HG03565 (cell line): ENCODE measurements at regions not wholly inside any gene's neighbourhood (a gene's known extent, or its start where the extent isn't known, plus 50 kb on each side); places are given as distances from the start of the nearest gene placed in this dataset.

Experiments used
- ATAC-seq: cut with Tn5 transposase; IDR thresholded peaks from one replicate; pipeline ENCODE4 v1.9.1; 2021; ENCODE audit warnings: mild to moderate bottlenecking, moderate library complexity; ENCODE audit not compliant: unreplicated experiment

- no peak for ATAC-seq
Measured at GRCh38 chr4:158010361-158010760, 162.5 kb downstream of the GASK1B start.

DNA sequence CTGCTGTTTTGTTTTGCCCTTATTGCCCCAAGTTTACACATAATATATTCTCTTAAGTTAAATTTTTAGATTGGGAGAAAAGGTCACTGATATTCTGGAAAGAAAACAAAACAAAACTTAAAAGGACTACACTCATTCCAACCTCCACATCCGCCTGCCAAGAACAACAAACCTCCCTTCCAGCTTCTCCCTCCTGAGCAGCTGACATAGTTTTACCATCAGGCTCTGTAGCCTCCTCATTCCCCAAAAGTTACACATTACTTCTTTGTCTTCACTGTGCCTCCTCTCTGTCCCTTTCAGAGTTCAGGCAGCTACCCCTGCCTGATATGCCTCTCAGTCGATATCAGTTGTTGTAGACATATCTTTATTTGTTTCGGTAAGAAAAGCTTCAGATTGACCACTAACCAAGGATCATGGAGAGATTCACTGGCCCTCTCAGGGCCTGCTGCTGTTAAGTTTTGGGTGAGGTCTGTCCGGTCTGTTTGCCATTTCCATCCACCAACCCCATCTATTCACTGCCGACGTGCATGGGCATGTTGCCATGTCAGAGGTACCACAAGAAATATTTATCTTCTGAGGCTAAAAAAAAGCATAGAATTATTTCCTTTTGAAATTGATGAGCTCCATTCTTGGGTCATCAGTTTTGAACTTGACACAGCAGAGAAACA, 164.1 kb downstream of the GASK1B start:
- ATAC-seq, result no peak

DNA sequence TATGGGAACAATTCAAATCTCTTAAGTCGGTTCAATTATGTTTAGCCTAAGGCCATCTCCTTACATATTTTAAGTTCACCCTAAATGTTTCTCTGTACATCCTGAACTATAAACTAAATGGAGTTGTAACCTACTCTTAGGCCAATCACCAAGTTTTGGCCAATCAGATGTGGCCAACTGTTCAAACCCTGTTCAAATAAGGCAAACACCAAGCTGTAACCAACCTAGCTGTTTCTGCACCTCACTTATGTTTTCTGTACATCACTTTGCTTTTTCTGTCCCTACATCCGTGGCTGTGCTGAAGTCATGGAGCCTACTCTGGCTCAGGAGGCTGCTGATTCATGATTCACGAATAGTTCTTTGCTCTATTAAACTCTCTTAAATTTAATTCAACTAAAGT, 165.3 kb downstream of the GASK1B start:
- no peak for ATAC-seq

GRCh38 chr4:158006990-158007389, 165.8 kb downstream of the GASK1B start:
- no peak for ATAC-seq

- no peak for ATAC-seq
Measured at GRCh38 chr4:158005021-158005420, 167.8 kb downstream of the GASK1B start.

- ATAC-seq, result no peak
Measured at GRCh38 chr4:158004101-158004500, 168.7 kb downstream of the GASK1B start.

- ATAC-seq, result no peak
Measured at GRCh38 chr4:158003212-158003611, 169.6 kb downstream of the GASK1B start.

GRCh38 chr4:158002173-158002572, 170.7 kb downstream of the GASK1B start:
- no peak for ATAC-seq

GRCh38 chr4:158001756-158002155, 171.1 kb downstream of the GASK1B start:
- ATAC-seq, result no peak

- no peak for ATAC-seq
Measured at GRCh38 chr4:157999723-158000122, 173.1 kb downstream of the GASK1B start.

GRCh38 chr4:157997296-157997695, 175.5 kb downstream of the GASK1B start:
- ATAC-seq, result no peak

DNA sequence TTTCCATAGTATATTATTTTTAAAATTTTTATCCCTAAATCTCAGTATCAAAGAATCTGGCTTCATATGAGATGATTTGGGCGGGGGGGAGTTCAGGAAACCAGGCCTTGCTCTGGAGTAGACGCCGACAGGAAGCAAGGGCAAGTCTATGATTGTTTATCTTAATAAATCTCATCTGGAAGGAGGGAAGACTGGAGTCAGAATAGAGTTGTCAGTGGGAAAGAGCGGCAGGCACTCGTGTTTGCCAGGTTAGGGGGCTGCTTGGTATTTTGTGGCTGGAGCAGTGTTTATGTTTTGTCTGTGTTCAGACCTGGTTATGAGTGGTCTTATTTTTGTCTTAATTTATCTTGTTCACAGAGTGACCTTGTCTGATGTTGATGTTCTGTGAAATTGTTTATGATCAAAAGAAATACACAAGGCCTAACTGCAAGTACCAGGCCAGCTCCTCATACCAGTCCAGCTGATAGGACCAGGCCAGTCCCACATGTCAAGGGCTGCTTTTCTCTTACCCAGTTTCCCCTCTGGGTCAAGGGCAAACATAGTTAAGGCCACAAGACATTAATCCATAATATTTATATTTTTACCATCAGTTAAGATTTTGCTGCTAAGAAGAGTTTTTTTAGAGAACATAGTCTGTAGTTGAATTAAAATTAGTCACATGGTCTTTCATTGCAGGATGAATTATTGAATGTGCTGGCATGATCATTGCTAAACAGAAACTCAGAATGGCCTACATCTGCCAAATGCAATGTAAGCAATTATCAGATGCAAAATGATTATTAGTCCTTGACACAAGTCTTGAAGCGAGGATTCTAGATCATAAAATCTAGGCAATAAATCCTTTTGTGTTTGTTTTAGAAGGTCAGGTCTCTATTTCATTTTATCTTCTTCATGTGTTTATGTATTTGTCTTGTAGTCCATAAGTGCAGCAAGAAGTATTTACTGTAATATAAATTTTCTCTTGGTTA, 176.5 kb downstream of the GASK1B start:
- ATAC-seq, result no peak

GRCh38 chr4:157994863-157995262, 178.0 kb downstream of the GASK1B start:
- ATAC-seq, result no peak

DNA sequence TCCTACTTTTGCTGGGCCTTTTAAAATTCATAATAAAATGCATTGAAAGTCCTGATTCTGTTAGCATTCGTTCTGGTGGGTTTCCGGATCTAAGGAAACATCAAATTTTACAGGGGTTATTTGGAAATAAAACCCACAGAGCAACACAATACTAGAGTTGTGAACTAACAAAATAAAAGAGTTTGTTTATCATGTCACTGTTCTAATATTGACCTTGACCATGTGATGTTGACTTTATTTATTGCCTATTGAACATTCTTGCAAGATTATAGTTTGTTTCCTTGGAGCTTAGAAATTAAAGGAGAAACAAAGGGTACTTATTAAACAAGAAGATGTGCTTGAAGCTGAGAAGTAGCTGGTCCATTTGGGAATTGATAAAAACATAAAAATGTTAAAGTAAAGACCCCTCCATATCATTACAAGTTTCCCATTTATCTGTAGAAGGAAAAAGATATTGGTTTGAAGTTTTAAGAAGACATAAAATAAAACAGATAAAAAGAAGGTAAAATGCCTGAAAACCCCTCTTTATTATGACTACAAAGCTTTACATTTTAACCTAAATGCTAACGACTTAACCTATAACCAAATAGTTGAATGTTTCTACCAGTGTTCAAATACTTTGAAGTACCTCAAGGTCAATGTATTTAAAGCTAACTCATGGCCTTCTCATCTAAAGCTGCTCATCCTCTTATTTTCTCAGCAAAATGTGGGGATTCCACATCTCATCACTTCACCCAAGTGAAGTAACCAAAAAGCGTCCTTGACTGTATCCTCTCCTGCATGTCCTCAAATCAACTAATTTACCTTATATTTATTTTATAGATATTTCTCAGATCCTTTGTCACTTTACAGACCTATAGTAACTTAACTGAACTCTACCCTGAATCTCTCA, 179.6 kb downstream of the GASK1B start:
- ATAC-seq, result no peak

GRCh38 chr4:157992038-157992705, 180.7 kb downstream of the GASK1B start:
- ATAC-seq, result peak; percentile 52

DNA sequence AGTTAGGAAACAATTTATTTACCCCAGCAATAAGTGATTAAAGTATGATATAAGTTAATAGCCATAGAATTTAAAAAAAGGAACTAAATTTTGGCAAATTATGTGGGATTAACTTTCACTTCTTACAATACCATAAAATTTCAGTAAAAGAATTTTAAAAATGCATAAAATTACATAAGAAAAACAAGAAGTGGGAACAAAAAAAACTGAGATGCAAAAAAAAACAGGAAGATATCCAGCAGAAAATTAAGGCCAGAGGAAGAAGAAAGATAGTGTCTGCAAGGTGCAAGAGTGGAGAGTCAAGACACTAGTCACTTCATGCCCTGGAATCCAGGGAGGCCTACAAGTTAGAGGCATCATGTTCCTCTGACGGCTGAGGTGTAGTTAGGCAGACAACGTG, 184.2 kb downstream of the GASK1B start:
- ATAC-seq, result no peak

GRCh38 chr4:157984285-157984911, 188.4 kb downstream of the GASK1B start:
- ATAC-seq, result no peak

DNA sequence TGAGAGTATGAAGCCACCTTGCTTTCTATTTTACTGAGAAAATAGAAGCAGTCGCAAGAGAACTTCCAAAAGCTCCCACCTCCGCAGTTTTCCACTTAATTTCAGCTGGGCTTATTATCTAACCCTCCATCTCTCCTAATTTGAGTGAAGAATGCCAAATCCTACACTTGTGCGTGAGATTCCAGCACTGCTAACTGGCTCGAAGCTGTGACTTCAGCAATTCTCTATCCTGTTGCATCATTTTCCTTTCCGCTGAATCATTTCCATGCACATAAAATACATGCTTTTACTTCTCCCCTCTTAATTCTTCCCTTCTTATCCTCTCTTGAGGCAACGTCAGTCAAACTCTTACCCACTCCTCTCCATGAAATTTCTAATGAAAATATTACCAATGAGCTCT, 189.5 kb downstream of the GASK1B start:
- no peak for ATAC-seq

GRCh38 chr4:157980158-157980557, 192.7 kb downstream of the GASK1B start:
- no peak for ATAC-seq
